Kidney (tissue), 13 donors: ENCODE measurements at regions not wholly inside any gene's neighbourhood (a gene's known extent, or its start where the extent isn't known, plus 50 kb on each side); places are given as distances from the start of the nearest gene placed in this dataset.
A peak's percentile ranks its signal among the peaks of the same experiment; 100 is the strongest.

Experiments
- DNase-seq, 5 donors: peaks; one replicate each; pipeline ENCODE4 v3.0.0-alpha.2; 2013 to 2020
- FAIRE-seq: peaks from 2 replicates; lab custom pipeline; 2012; peaks lifted over from hg19 to GRCh38; lab: Jason Lieb, UNC
- H3K27ac ChIP-seq, 2 donors: one replicate each; pipeline ENCODE4 v1.7.0; 2013; ENCODE audit warnings: low read depth in 2 of 2, low read length in 2 of 2, inconsistent platforms in 1 of 2
- H3K27me3 ChIP-seq: one replicate; pipeline ENCODE4 v1.7.1; 2013; ENCODE audit warnings: low read length, inconsistent platforms; ENCODE audit not compliant: control insufficient read depth, insufficient read depth
- H3K36me3 ChIP-seq, 3 donors: one replicate each; pipeline versions ENCODE4 v1.7.0 to v1.7.1; 2013; ENCODE audit warnings: low read length in 3 of 3, control low read depth in 1 of 3, inconsistent platforms in 1 of 3; ENCODE audit not compliant: insufficient read depth in 3 of 3, control insufficient read depth in 2 of 3
- H3K4me1 ChIP-seq, 3 donors: one replicate each; pipeline versions ENCODE4 v1.7.0 to v1.7.1; 2013; ENCODE audit warnings: low read length in 3 of 3, inconsistent platforms in 1 of 3, low read depth in 1 of 3; ENCODE audit not compliant: control insufficient read depth in 2 of 3, insufficient read depth in 2 of 3
- H3K4me3 ChIP-seq, 3 donors: one replicate each; pipeline versions ENCODE4 v1.7.0 to v1.8.1; 2013; ENCODE audit warnings: low read length in 3 of 3, control low read depth in 1 of 3, inconsistent platforms in 1 of 3
- H3K9ac ChIP-seq, 3 donors: one replicate each; pipeline versions ENCODE4 v1.7.0 to v1.7.1; 2013; ENCODE audit warnings: low read length in 3 of 3, control low read depth in 1 of 3, inconsistent platforms in 1 of 3
- H3K9me3 ChIP-seq, 3 donors: one replicate each; pipeline versions ENCODE4 v1.7.0 to v1.7.1; 2013; ENCODE audit warnings: low read length in 3 of 3, control low read depth in 1 of 3, inconsistent platforms in 1 of 3; ENCODE audit not compliant: control insufficient read depth in 2 of 3, insufficient read depth in 1 of 3
- intact Hi-C: fragments of 100-400 bp; cut with DNase I; formaldehyde crosslinking; loops from one replicate; pipeline ENCODE4 v1.11.1; 2022
- TF ChIP-seq, protein P1 (sequence below): IDR thresholded peaks from 3 replicates; pipeline ENCODE4 v1.5.1; 2012; ENCODE audit warnings: mild to moderate bottlenecking, moderate library complexity, borderline replicate concordance; ENCODE audit not compliant: insufficient read depth; ENCODE audit errors: extremely low read depth
- donor health status: control.
- donor health status: control.
- donor health status: control.
- donor health status: control.
- donor health status: control.
- donor health status: DM: yes; HTN: yes; CAD: no.
- donor health status: Normal renal cell carcinoma (clear cell type).

DNA sequence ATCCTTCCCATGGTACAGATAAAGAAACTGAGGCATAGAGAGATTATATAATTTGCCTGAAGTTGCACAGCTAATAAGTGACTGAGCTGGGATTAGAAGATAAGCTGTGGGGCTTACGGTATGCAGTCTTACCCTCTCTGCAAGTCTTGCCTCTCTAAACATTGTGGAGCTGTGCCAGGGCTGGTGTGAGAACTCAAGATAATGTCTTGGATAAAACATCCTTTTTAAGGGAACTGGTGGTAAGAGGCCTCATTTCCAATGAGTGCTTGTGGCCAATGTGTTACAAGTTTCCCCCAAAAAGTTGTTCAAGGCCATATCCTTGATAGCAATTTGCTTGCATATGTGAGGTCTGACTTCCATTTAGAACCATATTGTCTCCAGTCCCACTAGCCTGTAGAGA is 84.3 kb upstream of the ETAA1 start:
- H3K27ac ChIP-seq, result no peak overlapping the region
- H3K36me3 ChIP-seq, result no peaks in the 10 kb centered on the region
- H3K27me3 ChIP-seq, result no peaks in the 10 kb centered on the region
- no peaks in the 10 kb centered on the region for H3K4me1 ChIP-seq
- H3K4me3 ChIP-seq, result no peak overlapping the region
- FAIRE-seq (no peak), DNase-seq (no peak)
- H3K9me3 ChIP-seq, result no peaks in the 10 kb centered on the region
- TF ChIP-seq, protein P1, sequence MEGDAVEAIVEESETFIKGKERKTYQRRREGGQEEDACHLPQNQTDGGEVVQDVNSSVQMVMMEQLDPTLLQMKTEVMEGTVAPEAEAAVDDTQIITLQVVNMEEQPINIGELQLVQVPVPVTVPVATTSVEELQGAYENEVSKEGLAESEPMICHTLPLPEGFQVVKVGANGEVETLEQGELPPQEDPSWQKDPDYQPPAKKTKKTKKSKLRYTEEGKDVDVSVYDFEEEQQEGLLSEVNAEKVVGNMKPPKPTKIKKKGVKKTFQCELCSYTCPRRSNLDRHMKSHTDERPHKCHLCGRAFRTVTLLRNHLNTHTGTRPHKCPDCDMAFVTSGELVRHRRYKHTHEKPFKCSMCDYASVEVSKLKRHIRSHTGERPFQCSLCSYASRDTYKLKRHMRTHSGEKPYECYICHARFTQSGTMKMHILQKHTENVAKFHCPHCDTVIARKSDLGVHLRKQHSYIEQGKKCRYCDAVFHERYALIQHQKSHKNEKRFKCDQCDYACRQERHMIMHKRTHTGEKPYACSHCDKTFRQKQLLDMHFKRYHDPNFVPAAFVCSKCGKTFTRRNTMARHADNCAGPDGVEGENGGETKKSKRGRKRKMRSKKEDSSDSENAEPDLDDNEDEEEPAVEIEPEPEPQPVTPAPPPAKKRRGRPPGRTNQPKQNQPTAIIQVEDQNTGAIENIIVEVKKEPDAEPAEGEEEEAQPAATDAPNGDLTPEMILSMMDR, result no peak
- H3K9ac ChIP-seq, result no peak overlapping the region
- intact Hi-C loops, result no loop called here

DNA sequence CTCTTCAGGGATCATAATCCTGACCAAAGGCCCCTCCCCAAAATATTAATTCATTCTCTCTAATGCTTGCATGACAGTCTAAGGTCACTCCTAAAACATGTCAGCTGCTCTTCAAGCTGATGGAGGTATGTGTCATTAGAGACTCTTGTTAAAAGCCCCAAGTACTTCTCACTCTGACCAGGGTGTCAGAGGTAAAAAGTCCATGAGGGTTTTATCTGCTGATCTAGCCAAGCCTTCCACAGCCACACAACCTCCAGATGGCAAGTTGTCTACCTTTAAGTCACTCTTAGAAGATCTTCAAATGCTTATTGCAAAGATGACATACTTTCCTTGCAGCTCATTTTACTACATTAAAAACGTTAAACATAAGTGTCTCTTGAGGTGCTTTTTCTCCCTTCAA is 83.6 kb upstream of the ETAA1 start:
- no peak overlapping the region for H3K9ac ChIP-seq
- H3K4me1 ChIP-seq, result no peaks in the 10 kb centered on the region
- no peak overlapping the region for H3K27ac ChIP-seq
- H3K27me3 ChIP-seq, result no peaks in the 10 kb centered on the region
- intact Hi-C loops, result no loop called here
- FAIRE-seq (no peak), DNase-seq (no peak)
- TF ChIP-seq, protein P1, result no peak
- no peaks in the 10 kb centered on the region for H3K36me3 ChIP-seq
- no peak overlapping the region for H3K4me3 ChIP-seq
- no peaks in the 10 kb centered on the region for H3K9me3 ChIP-seq

DNA sequence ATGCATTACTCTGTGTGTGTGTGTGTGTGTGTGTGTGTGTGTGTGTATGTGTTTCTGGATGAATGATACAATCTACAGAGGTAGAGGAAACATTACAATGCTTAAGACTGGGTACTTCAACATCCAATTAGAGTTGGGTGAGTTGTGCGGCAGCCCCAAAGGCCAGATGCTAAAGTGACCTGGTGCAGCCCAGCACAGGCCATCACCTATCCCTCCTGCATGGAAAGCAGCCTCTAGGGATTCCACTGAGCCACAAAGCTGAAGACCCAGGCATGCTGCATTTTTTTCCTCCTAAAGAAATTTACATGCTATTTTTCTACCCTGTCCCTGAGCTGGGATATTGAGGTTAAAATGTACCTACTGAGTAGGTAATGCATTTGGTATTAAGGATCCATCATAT is 79.1 kb upstream of the ETAA1 start:
- H3K36me3 ChIP-seq, result no peaks in the 10 kb centered on the region
- H3K27me3 ChIP-seq, result no peaks in the 10 kb centered on the region
- no peaks in the 10 kb centered on the region for H3K9me3 ChIP-seq
- no peaks in the 10 kb centered on the region for H3K4me1 ChIP-seq
- FAIRE-seq (no peak), DNase-seq (no peak)
- no peak overlapping the region for H3K4me3 ChIP-seq
- intact Hi-C loops, result no loop called here
- no peak overlapping the region for H3K9ac ChIP-seq
- TF ChIP-seq, protein P1, result no peak
- H3K27ac ChIP-seq, result no peak overlapping the region

DNA sequence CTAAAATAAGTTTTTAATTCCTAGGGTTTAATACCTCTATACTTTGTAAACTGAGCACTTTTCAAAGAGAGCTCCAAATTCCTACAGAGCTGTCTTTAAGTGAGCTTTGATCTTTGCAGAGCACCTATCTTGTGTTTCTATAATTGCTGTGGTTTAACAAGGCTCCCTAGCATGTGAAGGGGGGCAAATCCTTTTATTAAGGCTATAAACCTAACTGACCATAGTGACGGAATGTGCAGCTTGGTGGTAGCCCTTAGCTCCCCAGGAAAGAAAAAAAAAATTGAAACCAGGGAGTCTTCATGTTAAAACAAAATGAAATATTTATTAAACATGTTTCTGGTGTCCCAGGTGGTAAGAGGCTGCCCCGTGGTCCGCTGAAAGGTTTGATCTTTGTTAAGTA is 78.6 kb upstream of the ETAA1 start:
- H3K36me3 ChIP-seq, result no peaks in the 10 kb centered on the region
- no peaks in the 10 kb centered on the region for H3K9me3 ChIP-seq
- H3K4me3 ChIP-seq, result no peak overlapping the region
- TF ChIP-seq, protein P1, result no peak
- H3K27me3 ChIP-seq, result no peaks in the 10 kb centered on the region
- FAIRE-seq, result no peak
- no peak overlapping the region for H3K9ac ChIP-seq
- H3K4me1 ChIP-seq, result no peaks in the 10 kb centered on the region
- peak in 4 of 5 donors; percentile 33 to 78 (median 47) for DNase-seq
- intact Hi-C loops, result no loop called here
- no peak overlapping the region for H3K27ac ChIP-seq
